ENCODE measurements at regions not wholly inside any gene's neighbourhood (a gene's known extent, or its start where the extent isn't known, plus 50 kb on each side); places are given as distances from the start of the nearest gene placed in this dataset.

DNA sequence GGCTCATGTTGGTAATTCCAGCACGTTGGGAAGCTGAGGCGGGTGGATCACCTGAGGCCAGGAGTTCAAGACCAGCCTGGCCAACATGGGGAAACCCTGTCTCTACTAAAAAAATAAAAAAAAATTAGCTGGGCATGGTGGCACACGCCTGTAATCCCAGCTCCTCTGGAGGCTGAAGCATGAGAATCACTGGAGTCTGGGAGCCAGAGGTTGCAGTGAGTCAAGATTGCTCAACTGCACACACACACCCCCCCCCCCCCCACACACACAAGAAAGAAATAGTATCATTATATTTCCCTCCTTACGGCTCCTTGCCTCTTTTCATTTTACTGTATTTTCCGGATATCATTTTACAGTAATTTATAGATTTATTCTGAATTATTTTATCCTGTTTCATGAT is 963.1 kb upstream of the GOT2 start:
- TF ChIP-seq, protein P1, sequence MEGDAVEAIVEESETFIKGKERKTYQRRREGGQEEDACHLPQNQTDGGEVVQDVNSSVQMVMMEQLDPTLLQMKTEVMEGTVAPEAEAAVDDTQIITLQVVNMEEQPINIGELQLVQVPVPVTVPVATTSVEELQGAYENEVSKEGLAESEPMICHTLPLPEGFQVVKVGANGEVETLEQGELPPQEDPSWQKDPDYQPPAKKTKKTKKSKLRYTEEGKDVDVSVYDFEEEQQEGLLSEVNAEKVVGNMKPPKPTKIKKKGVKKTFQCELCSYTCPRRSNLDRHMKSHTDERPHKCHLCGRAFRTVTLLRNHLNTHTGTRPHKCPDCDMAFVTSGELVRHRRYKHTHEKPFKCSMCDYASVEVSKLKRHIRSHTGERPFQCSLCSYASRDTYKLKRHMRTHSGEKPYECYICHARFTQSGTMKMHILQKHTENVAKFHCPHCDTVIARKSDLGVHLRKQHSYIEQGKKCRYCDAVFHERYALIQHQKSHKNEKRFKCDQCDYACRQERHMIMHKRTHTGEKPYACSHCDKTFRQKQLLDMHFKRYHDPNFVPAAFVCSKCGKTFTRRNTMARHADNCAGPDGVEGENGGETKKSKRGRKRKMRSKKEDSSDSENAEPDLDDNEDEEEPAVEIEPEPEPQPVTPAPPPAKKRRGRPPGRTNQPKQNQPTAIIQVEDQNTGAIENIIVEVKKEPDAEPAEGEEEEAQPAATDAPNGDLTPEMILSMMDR (conservative IDR thresholded peaks at IDR 0.05) = no peak
- TF ChIP-seq ZFX (IDR thresholded peaks at IDR 0.05) = no peak
